GM18507 (cell line): ENCODE measurements at regions not wholly inside any gene's neighbourhood (a gene's known extent, or its start where the extent isn't known, plus 50 kb on each side); places are given as distances from the start of the nearest gene placed in this dataset.

ENCODE experiments used
- DNase-seq: peaks from one replicate; pipeline ENCODE4 v3.0.0; 2011; ENCODE audit warnings: low read depth; ENCODE audit not compliant: insufficient read length; ENCODE audit errors: extremely low spot score
- FAIRE-seq: peaks from 2 replicates; lab custom pipeline; 2011; peaks lifted over from hg19 to GRCh38; lab: Jason Lieb, UNC

- FAIRE-seq: no peak
- no peak for DNase-seq
These were observed 359.2 kb downstream of the BUD13 start for GRCh38 chr11:116413301-116414242.

GRCh38 chr11:116412118-116412889, 360.5 kb downstream of the BUD13 start:
- FAIRE-seq (no peak), DNase-seq (no peak)

- FAIRE-seq: no peak
These were observed 363.5 kb downstream of the BUD13 start for GRCh38 chr11:116409238-116409637.

GRCh38 chr11:116406042-116406441, 366.7 kb downstream of the BUD13 start:
- DNase-seq (no peak), FAIRE-seq (no peak)

More at GRCh38 chr11:116409238-116409637, 363.5 kb downstream of the BUD13 start:
- no peak for DNase-seq

- no peak for DNase-seq
- FAIRE-seq: no peak
These were observed 368.4 kb downstream of the BUD13 start for GRCh38 chr11:116404462-116404798.

GRCh38 chr11:116403794-116404461, 368.9 kb downstream of the BUD13 start:
- FAIRE-seq (no peak), DNase-seq (no peak)

GRCh38 chr11:116400081-116400480, 372.7 kb downstream of the BUD13 start:
- FAIRE-seq: no peak
- no peak for DNase-seq

- no peak for FAIRE-seq
- no peak for DNase-seq
These were observed 375.1 kb downstream of the BUD13 start for GRCh38 chr11:116397602-116398084.

- FAIRE-seq (no peak), DNase-seq (no peak)
These were observed 376.5 kb downstream of the BUD13 start for GRCh38 chr11:116396331-116396730.

- DNase-seq (no peak), FAIRE-seq (no peak)
These were observed 378.8 kb downstream of the BUD13 start for GRCh38 chr11:116394022-116394421.

GRCh38 chr11:116390963-116391362, 381.8 kb downstream of the BUD13 start:
- no peak for DNase-seq
- FAIRE-seq: no peak

- DNase-seq (no peak), FAIRE-seq (no peak)
These were observed 384.6 kb downstream of the BUD13 start for GRCh38 chr11:116388146-116388545.

GRCh38 chr11:116387641-116388040, 385.1 kb downstream of the BUD13 start:
- DNase-seq (no peak), FAIRE-seq (no peak)

- no peak for DNase-seq
- no peak for FAIRE-seq
These were observed 386.6 kb downstream of the BUD13 start for GRCh38 chr11:116386118-116386699.

- no peak for FAIRE-seq
- no peak for DNase-seq
These were observed 387.9 kb downstream of the BUD13 start for GRCh38 chr11:116384876-116385275.

GRCh38 chr11:116384407-116384806, 388.4 kb downstream of the BUD13 start:
- DNase-seq (no peak), FAIRE-seq (no peak)

- no peak for FAIRE-seq
These were observed 393.5 kb downstream of the BUD13 start for GRCh38 chr11:116379185-116379828.

GRCh38 chr11:116376547-116376946, 396.2 kb downstream of the BUD13 start:
- DNase-seq: no peak
- no peak for FAIRE-seq

More at GRCh38 chr11:116379185-116379828, 393.5 kb downstream of the BUD13 start:
- no peak for DNase-seq

GRCh38 chr11:116376054-116376453, 396.7 kb downstream of the BUD13 start:
- FAIRE-seq (no peak), DNase-seq (no peak)
